ENCODE measurements at regions not wholly inside any gene's neighbourhood (a gene's known extent, or its start where the extent isn't known, plus 50 kb on each side); places are given as distances from the start of the nearest gene placed in this dataset.

DNA sequence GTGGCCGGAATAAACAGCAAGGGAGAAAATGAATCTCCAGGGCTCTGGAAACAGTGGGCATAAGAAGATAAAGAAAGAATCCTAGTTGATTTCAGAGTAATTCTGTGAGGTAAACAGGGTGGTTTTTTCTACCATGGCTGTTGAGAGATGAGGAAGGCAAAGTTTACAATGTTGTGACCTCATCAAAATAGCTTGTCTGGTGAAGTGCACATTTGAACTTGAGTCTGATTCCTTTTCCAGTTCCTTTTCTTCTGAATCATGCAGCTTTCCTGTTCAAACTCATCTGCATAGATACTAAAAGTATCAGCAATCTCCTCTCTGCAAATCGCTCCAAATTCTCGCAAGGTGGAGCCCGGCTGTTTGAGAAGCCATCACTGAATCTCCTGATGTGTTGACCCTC, 161.7 kb downstream of the PLPP3 start:
- no peak for DNase-seq (ENCODE audit: low read depth)

- no peak for DNase-seq (ENCODE audit: low read depth)
Observed at GRCh38 chr1:56416495-56416894, 162.9 kb downstream of the PLPP3 start.

- no peak for DNase-seq (ENCODE audit: low read depth)
Observed at GRCh38 chr1:56415720-56416119, 163.6 kb downstream of the PLPP3 start.

- no peak for DNase-seq (ENCODE audit: low read depth)
Observed at GRCh38 chr1:56415258-56415657, 164.1 kb downstream of the PLPP3 start.

DNA sequence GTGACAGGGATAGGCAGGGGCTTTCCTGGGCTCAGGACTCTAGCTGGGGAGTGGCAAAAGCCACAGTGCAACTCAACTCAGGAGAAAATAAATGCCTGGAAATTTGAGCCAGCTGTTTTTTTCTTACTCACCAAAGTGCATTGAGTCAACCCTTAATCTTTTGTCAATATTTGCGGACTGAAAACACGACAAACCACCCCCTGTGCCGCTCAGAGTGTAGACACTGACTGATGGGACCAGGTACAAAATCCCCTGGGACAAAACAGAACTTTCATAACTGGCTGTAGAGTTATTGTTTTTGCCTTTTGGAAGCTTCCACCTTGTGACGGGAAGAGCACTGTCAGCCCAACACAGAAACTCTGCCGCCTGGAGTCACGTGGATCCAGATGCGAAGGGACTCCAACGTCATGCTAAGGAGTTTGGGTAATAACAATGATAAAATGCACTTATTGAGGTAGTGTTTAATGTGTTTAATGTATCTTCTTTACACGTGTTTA, 164.6 kb downstream of the PLPP3 start:
- DNase-seq (ENCODE audit: low read depth) = no peak

DNA sequence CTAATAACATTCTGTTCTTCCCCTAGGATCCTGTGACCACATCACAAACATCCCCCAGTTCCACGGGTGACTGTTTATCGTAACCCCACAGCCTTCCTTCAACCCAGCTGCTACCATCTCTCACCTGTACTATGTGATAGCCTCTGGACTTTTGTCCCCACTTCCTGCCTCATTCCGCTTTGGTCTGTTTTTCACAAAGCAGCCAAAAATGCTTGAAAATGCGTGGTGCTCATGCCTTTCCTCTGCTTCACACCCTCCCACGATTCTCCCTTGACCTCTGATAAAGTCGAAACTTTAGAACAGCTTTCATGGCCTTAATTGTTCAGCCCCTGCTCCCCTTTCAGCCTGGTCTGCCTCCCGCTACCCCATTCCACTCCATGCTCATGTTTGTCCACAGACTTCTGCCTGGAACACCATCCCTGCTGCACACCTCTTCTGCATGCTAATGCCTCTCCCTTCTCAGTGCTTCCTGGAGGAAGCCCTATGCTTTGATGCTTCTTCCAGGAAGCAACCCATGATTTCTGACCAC, 165.6 kb downstream of the PLPP3 start:
- DNase-seq (ENCODE audit: low read depth) = no peak

- peak; percentile 75 for DNase-seq (ENCODE audit: low read depth)
Observed at GRCh38 chr1:56411484-56412180, 167.7 kb downstream of the PLPP3 start.

- no peak for DNase-seq (ENCODE audit: low read depth)
Observed at GRCh38 chr1:56411021-56411420, 168.3 kb downstream of the PLPP3 start.

GRCh38 chr1:56410405-56410804, 169.0 kb downstream of the PLPP3 start:
- no peak for DNase-seq (ENCODE audit: low read depth)

DNA sequence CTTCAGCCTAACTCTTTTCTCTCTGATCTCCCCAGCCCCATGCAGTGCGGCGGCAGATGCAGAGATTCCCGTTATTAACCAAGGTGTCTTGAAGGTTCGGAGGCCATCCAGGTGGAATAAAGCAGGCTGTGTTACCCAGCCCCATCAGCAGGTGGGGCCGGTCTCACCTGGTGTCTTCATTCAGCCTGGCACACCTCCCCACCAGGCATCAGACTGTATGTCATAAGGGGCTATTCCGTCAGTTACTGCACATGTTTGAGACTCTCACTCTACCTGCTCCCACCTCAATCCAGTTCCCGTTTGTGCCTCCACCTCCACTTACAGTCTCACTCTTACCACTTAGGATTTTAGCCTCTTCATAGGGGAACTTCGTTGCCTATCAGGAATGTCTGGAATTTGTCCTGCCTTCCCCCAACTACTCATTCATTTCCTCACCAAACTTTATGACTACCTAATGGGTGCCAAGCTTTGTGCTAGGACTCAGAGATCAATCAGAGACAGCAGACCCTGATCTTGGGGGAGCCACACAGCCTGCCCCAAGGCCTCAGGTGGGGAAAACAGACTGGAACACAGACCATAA, 170.2 kb downstream of the PLPP3 start:
- DNase-seq (ENCODE audit: low read depth) = no peak

GRCh38 chr1:56406821-56407220, 172.5 kb downstream of the PLPP3 start:
- DNase-seq (ENCODE audit: low read depth) = no peak

GRCh38 chr1:56404561-56405030, 174.8 kb downstream of the PLPP3 start:
- DNase-seq (ENCODE audit: low read depth) = peak; percentile 80

DNA sequence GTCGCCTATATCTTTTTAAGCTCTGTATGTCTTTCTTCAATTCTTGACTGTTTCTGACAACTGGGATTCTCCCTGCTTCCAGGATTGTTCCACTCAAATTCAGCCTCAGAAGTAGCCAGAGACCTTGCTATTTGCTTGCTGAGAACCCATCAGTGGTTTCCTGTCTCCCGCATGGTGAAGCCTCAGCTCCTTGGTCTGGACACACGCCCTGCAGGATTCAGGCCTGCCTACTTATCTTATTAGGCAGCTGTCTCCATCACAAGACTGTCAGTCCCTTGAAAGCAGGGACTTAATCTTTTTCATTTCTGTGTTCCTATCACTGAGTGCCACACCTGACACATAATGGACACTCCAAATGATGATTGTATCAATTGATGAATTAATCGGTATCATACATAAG, 175.3 kb downstream of the PLPP3 start:
- no peak for DNase-seq (ENCODE audit: low read depth)

- DNase-seq (ENCODE audit: low read depth) = no peak
Observed at GRCh38 chr1:56403321-56403720, 176.0 kb downstream of the PLPP3 start.

DNA sequence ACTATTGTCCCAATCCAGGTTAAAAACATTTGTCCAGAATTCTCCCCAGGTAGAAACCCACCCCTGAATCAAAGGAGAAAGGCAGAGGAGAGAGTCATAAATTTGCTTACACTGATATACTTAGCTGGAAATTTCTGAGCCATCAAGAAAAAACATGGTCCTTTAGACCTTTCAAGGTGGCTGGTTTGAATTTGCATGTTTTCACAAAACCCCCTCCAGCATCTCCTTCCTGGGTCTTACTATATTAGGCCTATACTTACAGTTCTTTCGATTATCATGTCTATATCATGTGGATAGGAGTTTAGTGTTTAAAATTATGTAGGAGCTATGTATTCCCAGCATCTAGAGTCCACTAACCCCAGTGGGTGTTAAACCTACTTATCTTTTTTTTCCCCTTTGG, 178.2 kb downstream of the PLPP3 start:
- no peak for DNase-seq (ENCODE audit: low read depth)

DNA sequence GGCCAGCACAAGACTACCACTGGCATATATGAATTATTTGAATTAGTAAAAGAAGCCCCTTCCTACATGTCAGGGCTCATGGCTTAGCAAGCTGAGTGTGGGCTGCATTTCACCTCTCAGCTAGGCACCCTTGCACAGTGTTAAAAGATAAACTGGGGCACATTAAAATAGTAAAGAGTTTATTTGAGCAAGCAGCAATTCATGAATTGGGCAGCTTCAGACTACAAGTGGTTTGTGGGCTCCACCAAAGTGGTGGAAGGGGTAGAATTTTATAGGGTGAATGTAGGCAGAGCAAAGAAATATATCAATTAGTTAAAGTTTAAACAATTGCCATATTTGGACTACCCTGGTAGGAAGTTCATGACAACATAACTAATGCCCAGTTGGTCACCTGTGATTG, 178.8 kb downstream of the PLPP3 start:
- DNase-seq (ENCODE audit: low read depth) = no peak

DNA sequence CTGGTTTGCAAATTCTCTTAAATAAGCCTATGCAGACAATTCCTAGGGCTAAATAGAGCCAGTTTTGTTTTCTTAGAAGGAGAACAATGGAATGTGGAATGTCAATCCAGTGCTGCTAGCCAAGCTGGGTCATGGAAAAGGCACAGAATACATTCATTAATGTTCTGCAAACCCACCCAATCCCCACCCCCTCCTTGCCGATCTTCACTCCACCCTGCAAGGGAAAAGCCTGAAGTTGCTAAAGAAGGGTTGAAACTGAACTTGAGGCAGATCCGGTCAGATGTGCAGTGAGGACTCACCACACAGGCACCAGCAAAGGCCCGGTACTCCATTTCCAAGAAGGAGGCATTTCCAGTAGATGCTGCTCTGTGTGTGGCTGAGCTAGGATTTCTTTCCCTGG, 179.6 kb downstream of the PLPP3 start:
- DNase-seq (ENCODE audit: low read depth) = no peak

DNA sequence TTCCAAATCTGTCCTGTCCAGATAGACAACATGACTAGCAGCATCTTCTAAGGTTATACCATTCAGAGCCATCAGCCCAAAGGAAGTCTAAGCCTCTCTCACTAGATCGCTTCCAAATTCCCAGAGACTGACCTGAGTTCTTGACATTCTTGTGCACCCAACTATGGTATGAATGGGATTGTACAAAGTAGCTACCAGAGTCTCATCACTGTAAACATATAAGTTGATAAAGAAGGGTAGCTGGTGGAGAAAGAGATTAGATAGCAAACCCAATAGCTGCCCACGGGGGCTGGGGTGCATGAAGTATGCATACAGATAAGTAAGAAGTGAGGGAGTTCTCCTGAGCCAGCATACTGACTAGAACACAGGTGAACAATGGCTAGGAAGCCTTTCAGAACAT, 180.0 kb downstream of the PLPP3 start:
- no peak for DNase-seq (ENCODE audit: low read depth)

DNA sequence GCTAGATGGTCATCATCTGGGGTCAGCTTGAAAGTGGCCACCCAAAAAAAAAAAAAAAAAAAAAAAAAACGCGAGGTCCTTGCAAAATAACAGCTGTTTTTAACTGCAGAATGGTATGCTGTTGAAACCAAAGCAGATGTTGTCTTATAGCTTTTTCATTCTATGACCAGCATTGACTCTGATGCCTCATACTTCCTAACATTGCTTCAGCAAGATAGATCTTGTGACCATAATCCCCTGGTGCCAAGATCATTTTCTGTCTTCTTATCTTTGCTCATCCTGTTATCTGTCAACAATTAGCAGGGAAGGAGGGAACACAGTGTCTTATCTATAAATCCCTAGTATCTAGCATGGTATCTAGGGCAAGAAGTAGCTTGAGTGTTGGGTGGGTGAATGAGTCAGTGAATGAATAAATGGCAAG, 181.5 kb downstream of the PLPP3 start:
- DNase-seq (ENCODE audit: low read depth) = no peak

DNA sequence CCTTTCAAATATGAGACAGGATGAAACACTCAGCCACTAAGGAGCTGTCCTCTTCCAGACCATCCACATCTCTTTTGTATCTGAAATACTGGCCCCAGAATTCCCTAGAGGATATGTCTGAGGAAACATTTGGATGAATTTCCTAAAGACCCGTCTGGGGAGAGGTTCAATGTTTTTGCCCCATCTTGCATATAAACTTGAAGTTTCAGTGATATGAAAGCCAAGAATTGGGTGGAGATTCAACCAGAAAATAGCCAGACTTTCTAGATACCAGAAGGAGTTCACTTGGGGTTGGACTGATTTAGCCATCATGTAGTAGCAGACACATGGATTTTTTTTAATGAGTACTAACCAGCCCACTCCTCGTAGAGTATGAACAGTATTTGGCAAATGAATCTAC, 182.0 kb downstream of the PLPP3 start:
- no peak for DNase-seq (ENCODE audit: low read depth)

DNA sequence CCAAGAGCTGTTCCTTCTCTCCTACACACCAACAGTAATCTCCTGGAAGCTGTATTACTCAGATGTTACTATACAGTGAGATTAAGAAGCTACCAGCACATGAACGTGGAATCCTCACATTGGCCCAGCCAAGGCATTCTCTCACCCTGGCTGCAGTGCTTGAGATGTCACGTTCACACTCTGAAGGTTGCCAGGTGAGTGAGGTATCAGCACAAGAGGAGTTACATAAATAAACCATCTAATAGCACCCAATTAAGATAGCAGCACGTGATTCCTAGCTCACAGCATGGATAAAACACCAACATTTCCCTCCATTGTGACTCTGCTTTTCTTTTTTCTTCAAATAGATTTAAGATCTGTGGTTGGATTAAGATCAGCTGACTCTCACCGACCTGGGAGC, 182.8 kb downstream of the PLPP3 start:
- DNase-seq (ENCODE audit: low read depth) = no peak

DNA sequence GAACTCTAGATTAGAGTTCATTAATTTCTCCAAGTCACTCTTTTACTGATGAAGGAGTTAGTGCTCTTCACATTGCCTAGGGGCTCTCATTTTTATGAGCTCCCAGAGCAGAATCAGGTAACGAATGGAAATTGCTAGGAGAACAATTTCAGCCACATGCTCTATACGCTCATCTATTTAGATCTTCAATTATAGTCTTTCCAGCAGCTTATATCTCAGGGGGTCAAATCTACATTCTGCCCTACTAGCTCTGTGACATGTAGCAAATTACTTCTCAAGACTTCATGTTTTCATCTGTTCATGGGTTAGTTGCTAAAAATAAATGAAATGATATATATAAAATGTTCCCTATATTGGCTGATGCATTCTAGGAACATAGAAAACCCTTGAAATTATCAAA, 183.6 kb downstream of the PLPP3 start:
- DNase-seq (ENCODE audit: low read depth) = no peak

- no peak for DNase-seq (ENCODE audit: low read depth)
Observed at GRCh38 chr1:56394298-56394697, 185.1 kb downstream of the PLPP3 start.

Measured in stromal cell of bone marrow (primary cell).